Medulla oblongata (tissue), 1 donor: ENCODE measurements at regions not wholly inside any gene's neighbourhood (a gene's known extent, or its start where the extent isn't known, plus 50 kb on each side); places are given as distances from the start of the nearest gene placed in this dataset.
A peak's percentile ranks its signal among the peaks of the same experiment; 100 is the strongest.
"Not testable (repeated sequence)": the region's sequence is repeated elsewhere in the genome, so short reads cannot be mapped to it uniquely, and the experiment has no call there.

ENCODE experiments used
- DNase-seq: peaks from one replicate; pipeline ENCODE4 v3.0.0-alpha.2; 2015; ENCODE audit errors: extremely low spot score

- DNase-seq, result no peak
Observed at GRCh38 chr6:6412700-6413099, 92.2 kb upstream of the F13A1 start.

DNA sequence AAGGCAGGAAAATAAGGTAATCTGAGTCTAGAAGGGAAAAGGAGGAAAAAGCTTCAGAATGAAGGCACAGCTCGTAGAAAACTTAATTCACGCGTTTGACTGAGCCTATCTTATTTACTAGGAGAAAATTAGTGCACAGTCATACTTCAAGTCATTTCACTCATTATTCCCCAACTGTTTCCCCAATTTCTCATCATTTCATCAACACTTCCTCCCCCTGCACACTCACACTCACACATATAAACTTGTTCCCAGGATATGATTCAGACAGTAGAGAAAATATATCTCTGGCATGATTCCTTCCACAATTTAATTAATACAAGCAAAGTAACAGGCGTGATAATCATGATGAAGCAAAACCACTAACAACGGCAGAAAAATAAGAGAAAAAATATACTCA lies 94.5 kb upstream of the F13A1 start:
- no peak for DNase-seq

GRCh38 chr6:6417475-6417874 lies 97.0 kb upstream of the F13A1 start:
- no peak for DNase-seq

DNA sequence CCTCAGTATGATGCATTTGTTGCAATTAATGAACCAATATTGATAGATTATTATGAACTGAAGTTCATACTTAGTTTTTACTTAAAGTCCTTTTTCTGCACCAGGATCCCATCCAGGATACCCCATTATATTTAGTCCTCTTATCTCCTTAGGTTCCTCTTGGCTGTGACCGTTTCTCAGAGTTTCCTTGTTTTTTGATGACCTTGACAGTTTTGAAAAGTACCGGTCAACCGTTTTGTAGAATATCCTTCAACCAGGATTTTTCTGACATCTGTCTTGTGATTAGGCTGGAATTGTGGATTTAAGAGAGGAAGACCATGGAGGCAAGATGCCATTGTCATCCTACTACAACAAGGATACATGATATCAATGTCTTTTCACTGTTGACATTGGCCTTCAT lies 98.0 kb upstream of the F13A1 start:
- no peak for DNase-seq

DNA sequence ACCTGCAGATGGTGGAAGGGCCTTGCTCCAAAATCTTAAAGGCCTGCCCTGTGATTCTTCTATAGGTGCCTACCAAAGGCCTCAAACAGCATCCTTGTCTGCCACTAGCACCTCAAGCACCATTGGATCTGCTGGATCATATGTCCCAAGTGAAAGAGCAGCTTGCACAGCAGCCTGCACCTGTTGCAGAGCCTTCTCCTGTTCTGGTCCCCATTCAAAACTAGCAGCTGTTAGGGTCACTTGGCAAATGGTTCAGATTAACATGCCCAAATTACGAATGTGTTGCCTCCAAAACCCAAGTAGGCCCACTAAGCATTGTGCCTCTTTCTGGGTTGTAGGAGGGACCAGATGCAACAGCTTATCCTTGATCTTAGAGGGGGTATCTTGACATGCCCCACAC lies 99.6 kb upstream of the F13A1 start:
- no peak for DNase-seq

GRCh38 chr6:6434151-6434550 lies 113.7 kb upstream of the F13A1 start:
- no peak for DNase-seq

DNA sequence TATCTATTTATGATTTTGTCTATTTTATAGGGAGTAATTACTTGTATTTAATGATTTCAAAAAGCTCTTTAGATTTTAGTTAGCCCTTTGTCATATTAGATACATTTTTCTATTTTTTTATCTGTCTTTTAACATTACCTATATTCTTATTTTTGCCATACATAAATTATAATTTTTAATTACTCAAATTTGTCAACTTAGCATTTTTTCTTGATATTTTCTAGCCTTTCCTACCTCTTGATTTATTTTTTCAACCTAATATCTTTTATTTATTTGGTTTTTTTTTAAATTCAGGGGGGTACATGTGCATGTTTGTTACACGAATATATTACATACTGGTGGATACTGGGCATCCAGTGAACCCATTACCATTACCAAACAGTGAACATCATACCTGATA lies 114.3 kb upstream of the F13A1 start:
- no peak for DNase-seq

- DNase-seq, result no peak
Observed at GRCh38 chr6:6436366-6436765, 115.9 kb upstream of the F13A1 start.

DNA sequence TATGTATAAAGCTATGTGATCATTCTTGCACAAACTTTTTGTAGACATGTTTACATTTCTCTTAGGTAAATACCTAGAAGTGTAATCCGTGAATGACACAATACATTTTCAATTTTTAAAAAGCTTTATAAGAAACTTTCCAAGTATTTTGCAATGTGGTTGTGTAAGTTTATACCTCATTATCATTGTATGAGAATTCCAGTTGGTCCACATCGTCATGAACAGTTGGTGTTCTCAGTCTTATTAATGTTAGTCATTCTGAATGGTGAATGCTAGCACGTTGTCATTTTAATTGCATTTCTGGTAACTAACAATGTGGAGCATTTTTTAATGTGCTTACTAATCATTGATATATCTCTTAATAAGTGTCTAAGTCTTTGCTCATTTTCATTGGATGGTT lies 116.5 kb upstream of the F13A1 start:
- DNase-seq, result no peak

DNA sequence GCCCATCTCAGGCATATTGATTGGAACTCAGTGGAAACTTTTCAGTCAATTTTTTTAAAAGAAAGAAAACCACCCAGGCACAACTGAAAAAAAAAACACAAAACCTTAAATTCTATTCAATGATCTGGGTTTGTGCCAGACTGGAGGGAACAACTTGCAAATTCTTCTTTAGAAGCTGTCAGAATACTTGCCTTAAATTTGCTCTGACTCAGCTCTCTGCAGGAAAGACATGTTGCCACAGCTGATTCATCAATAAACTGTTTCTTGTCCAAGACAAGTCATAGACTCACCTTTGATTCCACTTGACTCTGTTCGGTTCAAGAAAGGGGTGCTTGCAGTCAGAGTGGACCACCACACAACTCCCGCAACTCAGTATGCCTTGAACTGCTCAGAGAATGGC lies 117.8 kb upstream of the F13A1 start:
- peak; percentile 44 for DNase-seq

DNA sequence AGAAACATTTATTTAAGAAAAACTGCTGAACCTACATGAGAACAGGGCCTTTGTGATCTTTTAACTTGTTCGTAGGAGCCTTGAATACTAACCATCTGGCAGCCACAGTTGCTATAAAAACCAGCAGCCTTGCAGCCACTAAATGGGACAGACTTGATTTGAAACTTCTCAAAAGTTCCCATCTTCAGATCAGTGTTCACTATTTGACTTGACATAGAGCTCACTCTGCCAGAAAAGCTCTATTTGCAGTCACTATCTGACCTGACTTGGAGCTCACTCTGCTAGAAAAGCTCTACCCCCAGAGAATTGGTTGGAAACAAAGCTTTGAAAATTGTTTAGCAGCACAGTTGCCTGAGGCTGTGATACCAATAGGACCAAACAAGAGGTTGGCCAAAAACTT lies 119.3 kb upstream of the F13A1 start:
- no peak for DNase-seq

GRCh38 chr6:6452002-6452401 lies 131.5 kb upstream of the F13A1 start:
- no peak for DNase-seq

DNA sequence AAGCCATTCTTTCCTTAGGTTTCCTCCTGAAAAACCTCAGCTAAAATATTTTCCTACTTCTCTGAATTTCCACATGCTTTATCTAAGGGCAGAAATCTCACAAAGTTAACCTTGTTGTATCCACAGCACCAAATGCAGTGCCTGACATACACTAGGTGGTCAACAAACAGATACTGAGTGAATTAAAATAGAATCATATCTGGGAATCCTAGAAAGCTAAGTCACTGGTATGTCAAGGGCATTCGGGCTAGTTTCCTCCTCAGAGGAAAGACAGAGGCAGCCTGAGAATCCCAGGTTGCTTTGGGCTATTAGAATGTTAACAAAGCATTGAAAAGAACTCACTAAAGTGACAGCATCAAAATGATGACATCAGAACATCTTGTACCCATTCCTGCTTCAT lies 132.7 kb upstream of the F13A1 start:
- no peak for DNase-seq

- DNase-seq, result no peak
Observed at GRCh38 chr6:6455272-6455671, 133.2 kb upstream of the LY86 start.

DNA sequence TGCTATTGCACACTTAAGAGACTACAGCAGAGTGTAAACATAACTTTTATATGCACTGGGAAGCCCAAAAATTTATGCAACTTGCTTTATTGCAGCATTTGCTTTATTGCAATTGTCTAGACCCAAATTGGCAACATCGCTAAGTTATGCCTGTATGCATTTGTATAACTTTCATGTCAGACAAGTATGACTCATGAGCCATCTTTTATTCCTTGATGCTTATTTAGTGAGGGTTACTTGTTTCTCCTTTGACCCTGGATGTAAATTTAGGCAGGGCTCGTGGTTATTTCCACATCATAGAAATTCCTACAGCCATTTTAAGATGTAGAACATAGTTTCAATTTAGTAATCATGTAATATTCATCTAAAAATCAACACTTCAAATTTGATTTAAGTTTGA lies 130.3 kb upstream of the LY86 start:
- DNase-seq, result no peak

DNA sequence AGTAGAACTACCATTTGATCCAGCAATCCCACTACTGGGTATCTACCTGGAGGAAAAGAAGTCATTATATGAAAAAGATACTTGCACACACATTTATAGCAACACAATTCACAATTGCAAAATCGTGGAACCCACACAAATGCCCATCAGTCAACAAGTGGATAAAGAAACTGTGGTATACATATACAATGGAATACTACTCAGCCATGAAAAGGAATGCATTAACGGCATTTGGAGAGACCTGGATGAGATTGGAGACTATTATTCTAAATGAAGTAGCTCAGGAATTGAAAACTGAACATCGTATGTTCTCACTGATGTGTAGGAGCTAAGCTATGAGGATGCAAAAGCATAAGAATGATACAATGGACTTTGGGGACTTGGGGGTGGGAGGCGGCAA lies 128.6 kb upstream of the LY86 start:
- DNase-seq, result not testable (repeated sequence)

DNA sequence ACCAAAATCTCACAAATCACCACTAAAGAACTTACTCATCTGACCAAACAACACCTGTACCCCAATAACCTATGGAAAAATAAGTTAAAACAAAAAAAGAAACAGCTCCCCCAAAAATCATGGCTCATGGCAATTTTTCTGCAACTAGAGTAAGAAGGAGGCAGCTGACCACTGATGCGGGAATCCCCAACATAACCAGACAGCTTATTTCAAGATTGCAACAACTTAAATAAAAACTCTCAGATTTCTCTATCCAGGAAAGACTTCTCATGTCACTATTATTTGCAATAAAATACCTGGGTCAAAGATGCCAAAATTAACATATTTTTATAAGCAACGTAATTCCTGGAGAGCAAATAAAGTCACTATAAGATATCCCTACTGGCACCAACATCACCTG lies 128.1 kb upstream of the LY86 start:
- no peak for DNase-seq

DNA sequence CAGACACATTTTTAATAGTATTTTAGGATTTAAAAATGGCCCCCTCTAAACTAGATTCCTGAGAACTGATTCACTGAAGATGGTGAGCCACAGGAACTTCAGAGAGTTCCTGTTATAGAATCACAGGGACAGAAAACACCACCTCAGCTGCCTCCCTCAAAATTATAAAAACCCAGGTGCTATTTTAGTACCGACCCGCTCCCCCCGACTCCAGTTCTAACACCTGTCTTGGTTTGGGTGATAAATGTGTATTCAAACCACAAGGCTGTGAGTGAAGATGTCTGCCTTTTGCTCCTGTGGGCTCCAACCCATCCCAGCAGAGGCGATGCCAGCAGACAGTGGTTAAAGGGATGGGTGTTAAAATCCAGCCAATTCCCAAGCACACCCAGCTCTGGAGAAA lies 127.4 kb upstream of the LY86 start:
- no peak for DNase-seq

GRCh38 chr6:6466967-6467761 lies 121.4 kb upstream of the LY86 start:
- DNase-seq, result no peak

DNA sequence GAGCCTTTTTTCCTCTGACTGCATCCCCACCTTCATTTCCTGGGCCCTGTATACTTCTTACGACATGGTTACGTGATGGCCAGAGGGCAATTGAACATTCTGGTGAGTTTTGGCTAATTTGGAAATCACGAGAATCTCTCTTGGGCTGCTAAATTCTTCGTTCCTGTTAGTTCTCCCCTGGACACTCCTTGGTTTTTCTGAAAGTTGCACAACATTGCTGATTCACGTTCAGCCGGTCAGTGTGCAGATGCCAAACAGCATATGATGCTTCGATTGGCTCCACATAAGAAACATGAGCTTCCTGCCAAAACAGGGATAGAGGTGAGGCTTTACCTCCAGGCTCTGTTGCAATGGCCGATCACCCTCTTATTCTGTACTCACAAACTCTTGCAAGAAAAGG lies 119.4 kb upstream of the LY86 start:
- no peak for DNase-seq

DNA sequence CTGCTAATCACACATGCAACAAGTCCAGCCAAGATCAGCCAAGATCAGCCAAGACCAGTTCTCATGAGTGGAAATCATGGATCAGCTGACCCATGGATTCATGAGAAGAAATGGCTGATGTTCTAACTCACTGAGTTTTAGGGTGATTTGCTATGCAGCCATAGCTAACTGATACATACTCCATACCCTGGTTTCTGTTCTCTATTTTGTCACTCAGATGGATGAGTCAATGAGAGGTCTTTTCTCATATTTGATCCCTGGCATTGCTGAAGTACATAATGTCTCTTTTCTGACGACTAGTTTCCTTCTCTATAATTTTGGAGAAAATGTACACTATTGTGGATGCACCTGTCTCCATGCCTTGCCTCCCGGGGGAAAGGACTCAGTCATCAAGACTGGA lies 118.4 kb upstream of the LY86 start:
- DNase-seq, result no peak

DNA sequence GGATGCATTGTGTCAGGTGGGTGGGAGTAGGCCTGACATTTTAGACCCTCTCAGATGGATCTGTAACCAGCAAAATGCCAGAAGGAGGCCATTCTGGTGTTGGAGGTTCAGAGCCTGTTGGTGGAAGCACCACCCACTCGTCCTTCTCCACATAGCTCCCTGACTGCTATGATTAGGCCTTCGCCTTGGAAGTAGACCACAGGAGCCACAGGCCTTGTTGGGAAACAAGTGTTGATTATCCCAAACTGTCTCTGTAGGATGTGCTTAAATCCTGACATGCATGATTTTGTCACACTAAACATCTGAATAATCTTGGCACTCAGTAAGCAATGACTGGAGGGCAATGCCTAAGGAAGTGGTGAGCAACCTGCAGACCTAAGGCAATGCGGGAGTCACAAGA lies 117.2 kb upstream of the LY86 start:
- DNase-seq, result no peak

DNA sequence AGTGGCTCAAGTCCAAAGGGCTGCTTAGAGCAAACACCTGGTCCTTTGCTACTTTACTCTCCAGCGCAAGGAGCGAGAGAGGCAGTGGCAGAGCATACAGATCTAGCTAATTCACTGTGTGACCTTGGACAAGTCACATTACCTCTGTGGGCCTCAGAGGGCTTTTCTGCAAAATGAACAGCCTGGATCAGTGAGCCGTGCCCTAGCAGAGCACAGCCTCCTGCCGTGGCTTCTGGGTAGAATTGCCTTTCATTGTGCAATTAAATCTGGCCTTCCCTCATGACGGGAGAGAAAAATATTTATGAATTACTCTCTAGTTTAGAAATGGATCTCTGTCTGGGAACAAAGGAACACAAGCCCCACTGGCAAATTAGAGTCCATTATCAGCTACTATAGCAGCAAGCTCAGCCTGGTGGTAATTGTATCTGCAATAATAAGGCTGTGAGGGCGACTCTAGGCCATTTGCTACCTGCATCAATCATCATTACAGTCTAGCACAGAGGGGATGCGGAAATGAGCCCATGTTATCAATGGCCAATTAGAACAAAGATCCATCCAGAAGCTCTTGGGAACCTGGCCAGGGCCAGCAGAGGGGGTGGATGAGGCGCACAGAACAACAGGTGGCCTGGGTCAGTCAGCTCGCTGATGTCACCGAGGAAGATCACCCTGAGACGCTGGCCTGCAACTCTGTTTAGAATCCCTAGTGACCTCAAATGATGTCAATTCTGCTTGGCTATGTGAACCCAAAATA lies 114.2 kb upstream of the LY86 start:
- no peak for DNase-seq

DNA sequence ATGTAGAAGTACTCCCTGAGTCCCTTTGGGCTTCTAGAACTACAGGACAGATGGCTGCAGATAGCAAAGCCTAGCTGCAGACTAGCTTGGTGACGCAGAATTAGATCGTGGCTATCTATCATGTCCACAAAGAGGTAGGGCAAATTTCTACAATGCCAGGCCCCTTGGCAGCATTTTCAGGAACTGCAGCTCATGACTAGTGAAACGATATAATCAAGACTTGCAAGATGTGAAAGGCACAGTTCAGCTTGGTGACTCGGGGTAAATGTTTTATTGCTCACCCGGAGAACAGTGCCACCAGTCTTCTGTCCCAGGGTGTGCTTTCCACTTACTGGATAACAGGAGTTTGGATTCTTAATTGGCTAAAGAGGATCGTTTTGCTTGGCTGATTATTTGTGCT lies 108.7 kb upstream of the LY86 start:
- DNase-seq, result no peak
